GM21737 (cell line): ENCODE measurements at regions not wholly inside any gene's neighbourhood (a gene's known extent, or its start where the extent isn't known, plus 50 kb on each side); places are given as distances from the start of the nearest gene placed in this dataset.
"Not testable (repeated sequence)": the region's sequence is repeated elsewhere in the genome, so short reads cannot be mapped to it uniquely, and the experiment has no call there.

Experiments
- ATAC-seq: cut with Tn5 transposase; IDR thresholded peaks from one replicate; pipeline ENCODE4 v1.9.1; 2021; ENCODE audit warnings: mild to moderate bottlenecking, moderate library complexity; ENCODE audit not compliant: unreplicated experiment

GRCh38 chr1:29695803-29696202, 459.5 kb downstream of the PTPRU start:
- no peak for ATAC-seq

- no peak for ATAC-seq
These were observed 458.7 kb downstream of the PTPRU start for GRCh38 chr1:29695036-29695435.

- no peak for ATAC-seq
These were observed 455.2 kb downstream of the PTPRU start for GRCh38 chr1:29691499-29691898.

GRCh38 chr1:29690156-29690555, 453.8 kb downstream of the PTPRU start:
- ATAC-seq: no peak

GRCh38 chr1:29689372-29690030, 453.2 kb downstream of the PTPRU start:
- ATAC-seq: no peak

- ATAC-seq: no peak
These were observed 452.4 kb downstream of the PTPRU start for GRCh38 chr1:29688471-29689365.

- ATAC-seq: no peak
These were observed 451.4 kb downstream of the PTPRU start for GRCh38 chr1:29687601-29688244.

GRCh38 chr1:29687166-29687565, 450.8 kb downstream of the PTPRU start:
- ATAC-seq: no peak

GRCh38 chr1:29686012-29686930, 449.9 kb downstream of the PTPRU start:
- no peak for ATAC-seq

- no peak for ATAC-seq
These were observed 449.1 kb downstream of the PTPRU start for GRCh38 chr1:29685387-29685786.

- no peak for ATAC-seq
These were observed 447.8 kb downstream of the PTPRU start for GRCh38 chr1:29684141-29684540.

GRCh38 chr1:29683472-29683871, 447.1 kb downstream of the PTPRU start:
- ATAC-seq: no peak

GRCh38 chr1:29682919-29683295, 446.6 kb downstream of the PTPRU start:
- ATAC-seq: no peak

GRCh38 chr1:29682171-29682918, 446.0 kb downstream of the PTPRU start:
- no peak for ATAC-seq

- not testable (repeated sequence) for ATAC-seq
These were observed 445.1 kb downstream of the PTPRU start for GRCh38 chr1:29681416-29681815.

GRCh38 chr1:29679828-29680558, 443.7 kb downstream of the PTPRU start:
- no peak for ATAC-seq

- no peak for ATAC-seq
These were observed 443.0 kb downstream of the PTPRU start for GRCh38 chr1:29679316-29679715.

GRCh38 chr1:29677028-29678024, 441.0 kb downstream of the PTPRU start:
- ATAC-seq: no peak
